ENCODE measurements at regions not wholly inside any gene's neighbourhood (a gene's known extent, or its start where the extent isn't known, plus 50 kb on each side); places are given as distances from the start of the nearest gene placed in this dataset.
"Not testable (repeated sequence)": the region's sequence is repeated elsewhere in the genome, so short reads cannot be mapped to it uniquely, and the experiment has no call there.

GRCh38 chr6:121732641-121733040, 297.2 kb downstream of the GJA1 start:
- Histone ChIP-seq H3K9me3 (ENCODE audit: control insufficient read depth, low read length) (no peaks in the 10 kb centered on the region), H3K27me3 (ENCODE audit: control insufficient read depth, insufficient read depth, low read length, poor library complexity, severe bottlenecking) (no peaks in the 10 kb centered on the region), H3K36me3 (ENCODE audit: control insufficient read depth, insufficient read depth, low read length) (no peaks in the 10 kb centered on the region), H3K27ac (ENCODE audit: insufficient read depth, low read depth, low read length, poor library complexity, severe bottlenecking) (no peak overlapping the region), H3K4me1 (ENCODE audit: control insufficient read depth, insufficient read depth, low read length) (no peaks in the 10 kb centered on the region), H3K4me3 (ENCODE audit: insufficient read depth, low read depth, low read length) (no peak overlapping the region)
- 100% methylated on average over 1 of the region's 1 CpG for WGBS, 2 experiments

DNA sequence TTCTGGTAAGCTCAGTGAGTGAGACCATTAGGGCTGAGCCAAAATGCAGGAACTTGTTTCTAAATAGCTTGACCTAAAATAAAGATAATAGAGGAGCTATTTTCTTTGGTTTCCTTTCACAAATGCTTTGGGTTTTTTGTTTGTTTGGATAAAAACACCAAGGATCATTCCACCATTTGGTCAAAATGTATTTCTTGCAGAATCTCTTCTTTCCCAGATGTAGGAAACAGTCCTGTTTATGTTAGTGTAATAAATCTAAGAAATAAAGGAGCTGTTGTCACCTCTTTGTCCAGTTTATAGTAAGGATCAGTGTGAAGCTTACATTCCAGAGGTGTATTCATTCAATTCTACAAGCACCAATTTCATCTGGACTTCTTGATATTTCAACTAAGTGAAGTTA, 297.8 kb downstream of the GJA1 start:
- H3K9me3 ChIP-seq (ENCODE audit: control insufficient read depth, low read length): no peaks in the 10 kb centered on the region
- no peaks in the 10 kb centered on the region for H3K27me3 ChIP-seq (ENCODE audit: control insufficient read depth, insufficient read depth, low read length, poor library complexity, severe bottlenecking)
- H3K36me3 ChIP-seq (ENCODE audit: control insufficient read depth, insufficient read depth, low read length): no peaks in the 10 kb centered on the region
- H3K4me1 ChIP-seq (ENCODE audit: control insufficient read depth, insufficient read depth, low read length): no peaks in the 10 kb centered on the region
- no peak overlapping the region for H3K4me3 ChIP-seq (ENCODE audit: insufficient read depth, low read depth, low read length)
- no peak overlapping the region for H3K27ac ChIP-seq (ENCODE audit: insufficient read depth, low read depth, low read length, poor library complexity, severe bottlenecking)

DNA sequence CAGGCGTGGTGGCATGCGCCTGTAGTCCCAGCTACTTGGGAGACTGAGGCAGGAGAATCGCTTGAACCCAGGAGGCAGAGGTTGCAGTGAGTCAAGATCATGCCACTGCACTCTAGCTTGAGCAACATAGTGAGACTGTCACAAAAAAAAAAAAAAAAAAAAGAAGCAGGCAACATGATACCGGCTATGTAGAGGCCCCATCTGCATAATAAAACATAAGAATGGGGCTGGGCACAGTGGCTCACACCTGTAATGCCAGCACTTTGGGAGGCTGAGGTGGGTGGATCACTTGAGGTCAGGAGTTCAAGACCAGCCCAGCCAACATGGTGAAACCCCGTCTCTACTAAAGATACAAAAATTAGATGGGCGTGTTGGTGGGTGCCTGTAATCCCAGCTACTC, 304.7 kb downstream of the GJA1 start:
- not testable (repeated sequence) for H3K9me3 ChIP-seq (ENCODE audit: control insufficient read depth, low read length); H3K4me1 ChIP-seq (ENCODE audit: control insufficient read depth, insufficient read depth, low read length); H3K27me3 ChIP-seq (ENCODE audit: control insufficient read depth, insufficient read depth, low read length, poor library complexity, severe bottlenecking); H3K4me3 ChIP-seq (ENCODE audit: insufficient read depth, low read depth, low read length); H3K27ac ChIP-seq (ENCODE audit: insufficient read depth, low read depth, low read length, poor library complexity, severe bottlenecking); H3K36me3 ChIP-seq (ENCODE audit: control insufficient read depth, insufficient read depth, low read length)
- WGBS, 2 experiments: 84% methylated on average over 6 of the region's 6 CpGs

DNA sequence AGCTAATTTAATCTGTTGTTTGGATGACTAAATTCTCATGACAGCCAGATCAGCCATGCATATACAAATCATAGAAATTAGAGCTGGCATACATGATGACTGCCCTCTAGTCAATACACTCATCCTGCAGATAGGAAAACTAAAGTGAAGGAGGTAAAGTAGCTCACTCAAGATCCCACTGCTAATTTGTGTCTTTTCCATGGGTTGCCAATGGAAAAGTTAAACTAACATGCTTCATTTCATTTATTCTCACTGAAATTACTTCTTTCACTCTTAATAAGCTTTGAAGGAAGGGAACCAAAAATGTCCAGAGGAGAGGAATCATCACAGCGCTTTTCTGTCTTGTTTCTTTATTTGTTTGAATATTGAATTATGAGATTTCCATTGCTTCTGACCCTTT, 308.2 kb downstream of the GJA1 start:
- 100% methylated on average over 1 of the region's 1 CpG for WGBS, 2 experiments
- Histone ChIP-seq H3K4me3 (ENCODE audit: insufficient read depth, low read depth, low read length) (no peak overlapping the region), H3K4me1 (ENCODE audit: control insufficient read depth, insufficient read depth, low read length) (no peaks in the 10 kb centered on the region), H3K9me3 (ENCODE audit: control insufficient read depth, low read length) (no peaks in the 10 kb centered on the region), H3K27ac (ENCODE audit: insufficient read depth, low read depth, low read length, poor library complexity, severe bottlenecking) (no peak overlapping the region), H3K36me3 (ENCODE audit: control insufficient read depth, insufficient read depth, low read length) (no peaks in the 10 kb centered on the region), H3K27me3 (ENCODE audit: control insufficient read depth, insufficient read depth, low read length, poor library complexity, severe bottlenecking) (no peaks in the 10 kb centered on the region)

DNA sequence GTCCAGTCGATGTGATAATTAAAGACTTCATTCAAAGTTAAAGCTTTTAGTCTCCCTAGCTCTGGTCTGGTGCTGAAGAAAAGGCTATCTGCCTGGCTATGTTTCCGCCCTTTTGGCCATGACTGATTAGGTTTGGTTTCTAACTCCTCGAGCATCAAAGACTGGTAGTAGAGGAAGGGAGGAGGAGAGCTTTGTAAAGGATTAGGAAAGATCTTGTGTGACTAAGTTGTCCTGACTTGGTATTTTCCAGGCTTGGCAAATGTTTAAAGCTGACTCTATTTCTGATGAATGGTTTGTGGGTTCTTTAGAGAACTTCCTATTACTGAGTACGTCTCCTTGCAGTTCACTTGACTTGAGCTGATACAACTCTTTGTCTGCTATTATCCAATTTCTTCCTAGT, 312.9 kb downstream of the GJA1 start:
- Histone ChIP-seq H3K4me3 (ENCODE audit: insufficient read depth, low read depth, low read length) (no peak overlapping the region), H3K4me1 (ENCODE audit: control insufficient read depth, insufficient read depth, low read length) (no peaks in the 10 kb centered on the region), H3K36me3 (ENCODE audit: control insufficient read depth, insufficient read depth, low read length) (no peaks in the 10 kb centered on the region), H3K27me3 (ENCODE audit: control insufficient read depth, insufficient read depth, low read length, poor library complexity, severe bottlenecking) (no peaks in the 10 kb centered on the region), H3K9me3 (ENCODE audit: control insufficient read depth, low read length) (no peaks in the 10 kb centered on the region), H3K27ac (ENCODE audit: insufficient read depth, low read depth, low read length, poor library complexity, severe bottlenecking) (no peak overlapping the region)
- WGBS, 2 experiments: 84 to 87% methylated on average over 4 of the region's 4 CpGs

DNA sequence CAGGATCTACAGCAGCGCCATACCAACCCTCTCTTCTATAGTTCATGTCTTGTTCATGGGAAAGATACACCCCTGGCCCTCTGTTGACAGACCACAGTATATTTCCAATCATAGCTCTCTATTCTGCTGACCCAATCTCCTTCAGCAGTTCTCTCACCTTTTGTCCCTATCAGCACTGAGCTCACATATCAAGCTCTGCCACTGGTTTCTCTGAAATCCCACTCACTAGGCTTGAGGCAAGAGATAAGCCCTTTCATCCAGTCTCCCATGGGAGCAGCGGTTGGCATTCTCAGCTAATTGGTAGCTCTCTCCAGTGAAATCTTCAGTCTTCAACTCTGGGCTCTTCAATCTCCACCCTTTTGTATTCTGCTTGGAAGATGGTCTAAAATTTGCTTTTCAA, 313.4 kb downstream of the GJA1 start:
- H3K4me3 ChIP-seq (ENCODE audit: insufficient read depth, low read depth, low read length): no peak overlapping the region
- no peaks in the 10 kb centered on the region for H3K36me3 ChIP-seq (ENCODE audit: control insufficient read depth, insufficient read depth, low read length)
- no peak overlapping the region for H3K27ac ChIP-seq (ENCODE audit: insufficient read depth, low read depth, low read length, poor library complexity, severe bottlenecking)
- no peaks in the 10 kb centered on the region for H3K4me1 ChIP-seq (ENCODE audit: control insufficient read depth, insufficient read depth, low read length)
- H3K9me3 ChIP-seq (ENCODE audit: control insufficient read depth, low read length): no peaks in the 10 kb centered on the region
- WGBS, 2 experiments: 95 to 100% methylated on average over 2 of the region's 2 CpGs
- no peaks in the 10 kb centered on the region for H3K27me3 ChIP-seq (ENCODE audit: control insufficient read depth, insufficient read depth, low read length, poor library complexity, severe bottlenecking)

- 100% methylated on average over 1 of the region's 1 CpG for WGBS, 2 experiments
- Histone ChIP-seq H3K4me3 (ENCODE audit: insufficient read depth, low read depth, low read length) (no peak overlapping the region), H3K27ac (ENCODE audit: insufficient read depth, low read depth, low read length, poor library complexity, severe bottlenecking) (no peak overlapping the region), H3K36me3 (ENCODE audit: control insufficient read depth, insufficient read depth, low read length) (no peaks in the 10 kb centered on the region), H3K9me3 (ENCODE audit: control insufficient read depth, low read length) (no peaks in the 10 kb centered on the region), H3K27me3 (ENCODE audit: control insufficient read depth, insufficient read depth, low read length, poor library complexity, severe bottlenecking) (no peaks in the 10 kb centered on the region), H3K4me1 (ENCODE audit: control insufficient read depth, insufficient read depth, low read length) (no peaks in the 10 kb centered on the region)
Measured at GRCh38 chr6:121755485-121755884, 320.0 kb downstream of the GJA1 start.

GRCh38 chr6:121756666-121757065, 321.2 kb downstream of the GJA1 start:
- 88 to 100% methylated on average over 1 of the region's 1 CpG for WGBS, 2 experiments
- Histone ChIP-seq H3K4me3 (ENCODE audit: insufficient read depth, low read depth, low read length) (no peak overlapping the region), H3K27me3 (ENCODE audit: control insufficient read depth, insufficient read depth, low read length, poor library complexity, severe bottlenecking) (no peaks in the 10 kb centered on the region), H3K27ac (ENCODE audit: insufficient read depth, low read depth, low read length, poor library complexity, severe bottlenecking) (no peak overlapping the region), H3K4me1 (ENCODE audit: control insufficient read depth, insufficient read depth, low read length) (no peaks in the 10 kb centered on the region), H3K9me3 (ENCODE audit: control insufficient read depth, low read length) (no peaks in the 10 kb centered on the region), H3K36me3 (ENCODE audit: control insufficient read depth, insufficient read depth, low read length) (no peaks in the 10 kb centered on the region)

DNA sequence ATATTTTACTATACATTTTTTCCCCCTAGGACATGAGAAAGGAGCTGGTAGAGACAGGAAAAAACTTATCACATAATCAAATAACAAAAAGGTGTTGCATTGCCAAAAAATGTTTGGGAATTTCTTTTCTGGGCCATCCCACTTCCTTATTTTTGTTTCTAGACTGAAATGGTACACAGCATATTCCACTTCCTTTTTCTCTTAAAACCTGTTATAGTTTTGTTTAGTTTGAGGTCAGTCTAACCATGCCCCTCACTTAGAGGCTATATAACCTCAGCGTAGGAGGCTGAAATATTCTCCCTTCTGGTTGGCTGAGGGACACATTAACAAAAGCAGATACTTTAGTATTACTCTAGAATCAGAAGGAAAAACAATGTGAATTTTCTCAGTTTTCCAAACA, 323.9 kb downstream of the GJA1 start:
- WGBS, 2 experiments: 92 to 100% methylated on average over 1 of the region's 1 CpG
- no peak overlapping the region for H3K4me3 ChIP-seq (ENCODE audit: insufficient read depth, low read depth, low read length)

DNA sequence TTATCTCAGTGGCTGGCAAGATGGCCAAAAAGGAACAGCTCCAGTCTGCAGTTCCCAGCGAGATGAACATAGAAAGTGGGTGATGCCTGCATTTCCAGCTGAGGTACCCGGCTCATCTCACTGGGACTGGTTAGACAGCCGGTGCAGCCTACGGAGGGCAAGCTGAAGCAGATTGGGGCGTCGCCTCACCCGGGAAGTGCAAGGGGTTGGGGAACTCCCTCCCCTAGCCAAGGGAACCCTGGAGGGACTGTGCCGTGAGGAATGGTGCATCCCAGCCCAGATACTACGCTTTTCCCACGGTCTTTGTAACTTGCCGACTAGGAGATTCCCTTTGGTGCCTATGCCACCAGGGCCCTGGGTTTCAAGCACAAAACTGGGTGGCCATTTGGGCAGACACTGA, 324.7 kb downstream of the GJA1 start:
- Histone ChIP-seq H3K4me1 (ENCODE audit: control insufficient read depth, insufficient read depth, low read length) (no peaks in the 10 kb centered on the region), H3K4me3 (ENCODE audit: insufficient read depth, low read depth, low read length) (no peak overlapping the region), H3K9me3 (ENCODE audit: control insufficient read depth, low read length) (no peaks in the 10 kb centered on the region), H3K36me3 (ENCODE audit: control insufficient read depth, insufficient read depth, low read length) (no peaks in the 10 kb centered on the region), H3K27ac (ENCODE audit: insufficient read depth, low read depth, low read length, poor library complexity, severe bottlenecking) (no peak overlapping the region), H3K27me3 (ENCODE audit: control insufficient read depth, insufficient read depth, low read length, poor library complexity, severe bottlenecking) (no peaks in the 10 kb centered on the region)
- 82 to 84% methylated on average over 11 of the region's 11 CpGs for WGBS, 2 experiments

More for the DNA sequence above, 323.9 kb downstream of the GJA1 start:
- Histone ChIP-seq H3K36me3 (ENCODE audit: control insufficient read depth, insufficient read depth, low read length) (no peaks in the 10 kb centered on the region), H3K9me3 (ENCODE audit: control insufficient read depth, low read length) (no peaks in the 10 kb centered on the region), H3K4me1 (ENCODE audit: control insufficient read depth, insufficient read depth, low read length) (no peaks in the 10 kb centered on the region), H3K27ac (ENCODE audit: insufficient read depth, low read depth, low read length, poor library complexity, severe bottlenecking) (no peak overlapping the region), H3K27me3 (ENCODE audit: control insufficient read depth, insufficient read depth, low read length, poor library complexity, severe bottlenecking) (no peaks in the 10 kb centered on the region)

DNA sequence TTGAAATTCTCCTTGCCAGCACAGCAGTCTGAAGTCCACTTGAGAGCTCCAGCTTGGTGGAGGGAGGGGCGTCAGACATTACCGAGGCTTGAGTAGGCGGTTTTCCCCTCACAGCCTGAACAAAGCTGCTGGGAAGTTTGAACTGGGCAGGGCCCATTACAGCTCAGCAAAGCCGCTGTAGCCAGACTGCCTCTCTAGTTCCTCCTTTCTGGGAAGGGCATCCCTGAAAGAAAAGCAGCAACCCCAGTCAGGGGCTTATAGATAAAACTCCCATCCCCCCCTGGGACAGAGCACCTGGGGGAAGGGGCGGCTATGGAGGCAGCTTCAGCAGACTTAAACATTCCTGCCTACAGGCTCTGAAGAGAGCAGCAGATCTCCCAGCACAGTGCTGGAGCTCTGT, 325.3 kb downstream of the GJA1 start:
- no peaks in the 10 kb centered on the region for H3K27me3 ChIP-seq (ENCODE audit: control insufficient read depth, insufficient read depth, low read length, poor library complexity, severe bottlenecking)
- 70 to 78% methylated on average over 5 of the region's 5 CpGs for WGBS, 2 experiments
- no peaks in the 10 kb centered on the region for H3K9me3 ChIP-seq (ENCODE audit: control insufficient read depth, low read length)
- no peak overlapping the region for H3K4me3 ChIP-seq (ENCODE audit: insufficient read depth, low read depth, low read length)
- H3K4me1 ChIP-seq (ENCODE audit: control insufficient read depth, insufficient read depth, low read length): no peaks in the 10 kb centered on the region
- no peaks in the 10 kb centered on the region for H3K36me3 ChIP-seq (ENCODE audit: control insufficient read depth, insufficient read depth, low read length)
- H3K27ac ChIP-seq (ENCODE audit: insufficient read depth, low read depth, low read length, poor library complexity, severe bottlenecking): no peak overlapping the region
